PC-9 (cell line): ENCODE measurements at regions not wholly inside any gene's neighbourhood (a gene's known extent, or its start where the extent isn't known, plus 50 kb on each side); places are given as distances from the start of the nearest gene placed in this dataset.

Experiments
- BruUV-seq: library from RNA; stranded (reverse); fragments of 400-500 nt; replicated peaks from 2 replicates; lab custom pipeline; 2021; lab: Mats Ljungman, UMichigan
- CTCF ChIA-PET: fragments of 300-600 bp; sonication (Branson Sonifier 250); formaldehyde crosslinking; loops from one replicate; lab custom pipeline; 2022; ENCODE audit warnings: antibody characterized with exemption; lab: Charles Lee
- POLR2A ChIA-PET: fragments of 300-600 bp; sonication (Branson Sonifier 250); formaldehyde crosslinking; loops from one replicate; lab custom pipeline; 2022; ENCODE audit warnings: antibody characterized with exemption; ENCODE audit not compliant: unreplicated experiment; lab: Charles Lee
- DNase-seq, 2 experiments: peaks; one replicate each; pipeline versions ENCODE4 v3.0.0 to v3.0.0-alpha.2; 2015 to 2022; ENCODE audit warnings: mixed read lengths in 1 of 2
- H2AFZ ChIP-seq: fragments of 200-600 bp; sonication (generic); 2 replicates; pipeline ENCODE4 v1.8.1; 2017; ENCODE audit warnings: antibody characterized with exemption
- H3F3A ChIP-seq: fragments of 200-600 bp; sonication (generic); 2 replicates; pipeline ENCODE4 v1.8.1; 2017; ENCODE audit warnings: antibody characterized with exemption, mild to moderate bottlenecking, low read depth; ENCODE audit not compliant: insufficient read depth
- H3K27ac ChIP-seq: fragments of 200-600 bp; sonication (generic); 2 replicates; pipeline ENCODE4 v1.6.1; 2016; ENCODE audit warnings: mixed run types
- H3K27me3 ChIP-seq: fragments of 200-600 bp; sonication (generic); 2 replicates; pipeline ENCODE4 v1.6.1; 2016; ENCODE audit warnings: low read depth, mixed run types; ENCODE audit not compliant: insufficient read depth
- H3K36me3 ChIP-seq: fragments of 200-600 bp; sonication (generic); 2 replicates; pipeline ENCODE4 v1.6.1; 2016; ENCODE audit warnings: low read depth, mixed run types
- H3K4me1 ChIP-seq: fragments of 200-600 bp; sonication (generic); replicated peaks from 2 replicates; pipeline ENCODE4 v1.6.1; 2016; ENCODE audit warnings: mixed run types; ENCODE audit not compliant: insufficient read depth
- H3K4me2 ChIP-seq: fragments of 200-600 bp; sonication (generic); 2 replicates; pipeline ENCODE4 v1.6.1; 2017; ENCODE audit warnings: mixed run types
- H3K4me3 ChIP-seq: fragments of 200-600 bp; sonication (generic); 2 replicates; pipeline ENCODE4 v1.6.1; 2016; ENCODE audit warnings: mixed run types
- H3K79me2 ChIP-seq: fragments of 200-600 bp; sonication (generic); 2 replicates; pipeline ENCODE4 v1.6.1; 2017; ENCODE audit warnings: low read depth, mixed run types
- H3K9me2 ChIP-seq: fragments of 200-600 bp; sonication (generic); 2 replicates; pipeline ENCODE4 v1.8.1; 2017; ENCODE audit warnings: mild to moderate bottlenecking; ENCODE audit not compliant: insufficient read depth
- H3K9me3 ChIP-seq: fragments of 200-600 bp; sonication (generic); 2 replicates; pipeline ENCODE4 v1.8.1; 2016; ENCODE audit warnings: low read depth; ENCODE audit not compliant: insufficient read depth
- H4K20me1 ChIP-seq: fragments of 200-600 bp; sonication (generic); 2 replicates; pipeline ENCODE4 v1.8.1; 2017; ENCODE audit not compliant: insufficient read depth
- EZH2 ChIP-seq: fragments of 200-600 bp; sonication (generic); IDR thresholded peaks from 2 replicates; pipeline ENCODE4 v1.8.0; 2017; ENCODE audit warnings: antibody characterized with exemption, low read depth
- intact Hi-C: fragments of 100-400 bp; cut with micrococcal nuclease; formaldehyde crosslinking; loops from one replicate; pipeline ENCODE4 v1.10.0; 2022; ENCODE audit not compliant: unreplicated experiment
- TF ChIP-seq, protein P1 (sequence below): fragments of 200-600 bp; sonication (generic); conservative IDR thresholded peaks from 2 replicates; pipeline ENCODE4 v1.6.1; 2017; ENCODE audit warnings: mixed run types, antibody characterized with exemption, mild to moderate bottlenecking, moderate library complexity

DNA sequence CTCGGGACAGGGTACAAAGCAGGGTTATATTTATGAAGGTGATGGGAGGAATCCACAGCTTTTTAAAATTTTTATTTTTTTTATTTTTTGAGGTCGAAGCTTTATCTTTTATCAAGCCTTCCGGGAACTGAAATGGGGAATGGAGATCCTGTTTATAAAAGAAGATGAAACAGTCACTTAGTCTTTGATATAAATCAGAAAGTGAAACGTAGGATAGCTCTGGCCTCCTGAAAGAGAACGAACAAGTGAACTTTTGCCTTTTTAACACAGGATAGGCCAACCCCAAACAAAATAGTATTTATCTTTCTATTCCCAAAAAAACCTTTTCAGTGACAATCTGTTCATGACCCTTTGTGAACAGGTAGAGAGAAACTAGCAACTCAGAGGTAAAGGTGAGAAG, 634.0 kb upstream of the LMCD1 start:
- H3F3A ChIP-seq = no peaks in the 10 kb centered on the region
- no peaks in the 10 kb centered on the region for H3K4me1 ChIP-seq
- no peak for DNase-seq
- TF ChIP-seq, protein P1, sequence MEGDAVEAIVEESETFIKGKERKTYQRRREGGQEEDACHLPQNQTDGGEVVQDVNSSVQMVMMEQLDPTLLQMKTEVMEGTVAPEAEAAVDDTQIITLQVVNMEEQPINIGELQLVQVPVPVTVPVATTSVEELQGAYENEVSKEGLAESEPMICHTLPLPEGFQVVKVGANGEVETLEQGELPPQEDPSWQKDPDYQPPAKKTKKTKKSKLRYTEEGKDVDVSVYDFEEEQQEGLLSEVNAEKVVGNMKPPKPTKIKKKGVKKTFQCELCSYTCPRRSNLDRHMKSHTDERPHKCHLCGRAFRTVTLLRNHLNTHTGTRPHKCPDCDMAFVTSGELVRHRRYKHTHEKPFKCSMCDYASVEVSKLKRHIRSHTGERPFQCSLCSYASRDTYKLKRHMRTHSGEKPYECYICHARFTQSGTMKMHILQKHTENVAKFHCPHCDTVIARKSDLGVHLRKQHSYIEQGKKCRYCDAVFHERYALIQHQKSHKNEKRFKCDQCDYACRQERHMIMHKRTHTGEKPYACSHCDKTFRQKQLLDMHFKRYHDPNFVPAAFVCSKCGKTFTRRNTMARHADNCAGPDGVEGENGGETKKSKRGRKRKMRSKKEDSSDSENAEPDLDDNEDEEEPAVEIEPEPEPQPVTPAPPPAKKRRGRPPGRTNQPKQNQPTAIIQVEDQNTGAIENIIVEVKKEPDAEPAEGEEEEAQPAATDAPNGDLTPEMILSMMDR = no peak
- TF ChIP-seq EZH2 = no peak
- CTCF ChIA-PET = no interaction called here
- POLR2A ChIA-PET = no interaction called here
- H3K9me3 ChIP-seq = no peaks in the 10 kb centered on the region
- no peaks in the 10 kb centered on the region for H3K27me3 ChIP-seq
- no peak overlapping the region for H2AFZ ChIP-seq
- no peaks in the 10 kb centered on the region for H3K79me2 ChIP-seq
- no peaks in the 10 kb centered on the region for H4K20me1 ChIP-seq
- no peak overlapping the region for H3K27ac ChIP-seq
- H3K9me2 ChIP-seq = no peaks in the 10 kb centered on the region
- no TSS peak for BruUV-seq
- intact Hi-C loops = no loop called here
- no peak overlapping the region for H3K4me3 ChIP-seq
- no peaks in the 10 kb centered on the region for H3K36me3 ChIP-seq
- H3K4me2 ChIP-seq = no peak overlapping the region

DNA sequence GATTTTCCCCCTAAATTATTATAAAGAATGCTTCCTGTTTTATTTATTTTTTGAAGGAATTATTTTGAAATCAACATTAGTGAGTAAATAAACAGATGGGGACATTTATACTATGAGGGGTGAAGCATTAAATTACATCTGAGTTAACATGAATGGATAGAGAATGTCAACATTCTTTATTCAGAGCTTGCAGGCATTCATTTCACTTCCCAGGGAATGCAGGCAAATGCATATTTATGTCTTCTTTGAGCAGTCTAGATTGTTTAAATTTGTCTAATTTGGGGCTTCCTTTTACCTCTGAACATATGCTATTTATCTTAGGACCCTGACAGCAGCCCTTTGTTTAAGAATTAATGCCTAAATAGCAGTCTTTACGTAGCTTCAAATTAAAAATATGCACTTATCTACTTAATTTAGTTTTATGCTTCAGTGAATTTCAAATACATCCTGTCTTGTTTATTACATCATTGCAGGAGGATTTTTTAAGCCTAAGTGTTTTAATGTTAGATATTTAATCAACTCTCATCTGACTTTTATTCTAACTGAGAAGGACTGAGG, 630.5 kb upstream of the LMCD1 start:
- intact Hi-C loops = loop anchor here (10.0 kb wide), 1 partner anchor 366 kb away; no protein-coding TSS in a partner anchor

DNA sequence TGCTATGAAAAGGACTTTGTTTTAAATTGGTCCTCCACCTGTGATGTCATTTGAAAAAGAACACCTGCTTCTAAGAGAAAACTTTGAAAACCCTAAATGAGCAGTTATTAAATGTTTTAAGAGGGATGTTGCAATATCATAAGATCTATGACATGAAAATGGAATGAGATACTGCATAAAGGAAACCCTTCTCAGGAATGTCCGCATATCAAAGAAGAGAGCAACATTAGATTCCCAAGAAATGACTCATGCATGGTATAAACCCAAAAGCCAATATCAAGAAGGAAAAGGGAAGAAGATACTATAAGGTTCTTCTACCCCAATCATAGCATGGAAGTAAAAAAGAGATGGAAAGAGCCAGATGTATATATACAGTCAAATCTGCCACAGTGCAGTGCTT, 627.5 kb upstream of the LMCD1 start:
- ChIA-PET CTCF (no interaction called here), POLR2A (no interaction called here)
- Histone ChIP-seq H3F3A (no peaks in the 10 kb centered on the region; the same call in 1 of the 2 replicates), H3K36me3 (no peaks in the 10 kb centered on the region), H3K4me2 (no peak overlapping the region), H3K79me2 (no peaks in the 10 kb centered on the region), H2AFZ (no peak overlapping the region), H3K9me2 (no peaks in the 10 kb centered on the region), H3K27ac (no peak overlapping the region), H3K4me1 (peaks cover 16% of the 10 kb centered on the region), H3K9me3 (no peaks in the 10 kb centered on the region), H3K4me3 (no peak overlapping the region), H4K20me1 (no peaks in the 10 kb centered on the region), H3K27me3 (no peaks in the 10 kb centered on the region)
- no peak for DNase-seq
- intact Hi-C loops = loop anchor here (10.0 kb wide), 1 partner anchor 369 kb away; no protein-coding TSS in a partner anchor
- no TSS peak for BruUV-seq
- TF ChIP-seq, protein P1 = no peak
- TF ChIP-seq EZH2 = no peak

More for the DNA sequence above, 630.5 kb upstream of the LMCD1 start:
- Histone ChIP-seq H3K27me3 (no peaks in the 10 kb centered on the region), H4K20me1 (no peaks in the 10 kb centered on the region), H3F3A (no peaks in the 10 kb centered on the region; the same call in 1 of the 2 replicates), H3K4me3 (no peak overlapping the region), H3K4me2 (no peak overlapping the region), H3K36me3 (no peaks in the 10 kb centered on the region), H3K4me1 (peaks cover 2% of the 10 kb centered on the region), H3K9me2 (no peaks in the 10 kb centered on the region), H3K27ac (no peak overlapping the region), H3K9me3 (no peaks in the 10 kb centered on the region), H3K79me2 (no peaks in the 10 kb centered on the region), H2AFZ (no peak overlapping the region)
- DNase-seq = no peak
- POLR2A ChIA-PET = no interaction called here
- BruUV-seq = no TSS peak
- CTCF ChIA-PET = no interaction called here
- no peak for TF ChIP-seq EZH2
- TF ChIP-seq, protein P1 = no peak
